Endodermal cell (in vitro differentiated cells): ENCODE measurements at regions not wholly inside any gene's neighbourhood (a gene's known extent, or its start where the extent isn't known, plus 50 kb on each side); places are given as distances from the start of the nearest gene placed in this dataset.

Experiments used
- DNase-seq: peaks from one replicate; pipeline ENCODE4 v3.0.0-alpha.2; 2017
- H3K27ac ChIP-seq: 2 replicates; pipeline ENCODE4 v1.5.1; 2013; ENCODE audit warnings: mild to moderate bottlenecking, low read depth, low read length, moderate library complexity
- H3K27me3 ChIP-seq: 2 replicates; pipeline ENCODE4 v1.6.1; 2013; ENCODE audit warnings: mild to moderate bottlenecking, low read length, moderate library complexity; ENCODE audit not compliant: insufficient read depth, control insufficient read depth, poor library complexity, severe bottlenecking
- H3K36me3 ChIP-seq: 2 replicates; pipeline ENCODE4 v1.7.0; 2013; ENCODE audit warnings: mild to moderate bottlenecking, low read length, moderate library complexity; ENCODE audit not compliant: control insufficient read depth, insufficient read depth
- H3K4me1 ChIP-seq: one replicate; pipeline ENCODE4 v1.7.0; 2013; ENCODE audit warnings: low read length; ENCODE audit not compliant: control insufficient read depth, insufficient read depth
- H3K4me3 ChIP-seq: 2 replicates; pipeline ENCODE4 v1.5.1; 2013; ENCODE audit warnings: mild to moderate bottlenecking, low read length, moderate library complexity
- H3K9ac ChIP-seq: 2 replicates; pipeline ENCODE4 v1.6.1; 2013; ENCODE audit warnings: mild to moderate bottlenecking, low read length, moderate library complexity; ENCODE audit not compliant: poor library complexity, severe bottlenecking; ENCODE audit errors: extremely low read depth
- H3K9me3 ChIP-seq: 2 replicates; pipeline ENCODE4 v1.6.1; 2013; ENCODE audit warnings: mild to moderate bottlenecking, low read length, moderate library complexity; ENCODE audit not compliant: control insufficient read depth
- H3K27ac Mint-ChIP-seq: 2 replicates; pipeline ENCODE4 v1.8.0; 2020; ENCODE audit warnings: mixed read lengths
- H3K27me3 Mint-ChIP-seq: 2 replicates; pipeline ENCODE4 v1.8.0; 2021; ENCODE audit warnings: mild to moderate bottlenecking, mixed read lengths; ENCODE audit not compliant: insufficient read depth
- H3K36me3 Mint-ChIP-seq: 2 replicates; pipeline ENCODE4 v1.8.0; 2020; ENCODE audit warnings: low read depth, mixed read lengths
- H3K4me1 Mint-ChIP-seq: 2 replicates; pipeline ENCODE4 v1.8.0; 2020; ENCODE audit warnings: mixed read lengths
- H3K4me3 Mint-ChIP-seq: 2 replicates; pipeline ENCODE4 v1.8.0; 2020; ENCODE audit warnings: mild to moderate bottlenecking, moderate library complexity, mixed read lengths
- H3K9me3 Mint-ChIP-seq: 2 replicates; pipeline ENCODE4 v1.8.0; 2020; ENCODE audit warnings: mild to moderate bottlenecking, mixed read lengths
- WGBS, 2 experiments: methylation state at CpG; one replicate each; pipeline versions ENCODE4 v1.1.5 to v1.1.7; 2013; ENCODE audit warnings: missing lambda C conversion rate in 2 of 2, mixed read lengths in 1 of 2; ENCODE audit not compliant: insufficient coverage in 1 of 2, insufficient read length in 1 of 2; 5-methylcytosine and 5-hydroxymethylcytosine counted together
- TF ChIP-seq, protein P1 (sequence below): fragments of 200-600 bp; sonication (generic); conservative IDR thresholded peaks from 2 replicates; pipeline ENCODE4 v1.5.0; 2021; ENCODE audit warnings: antibody characterized with exemption, mild to moderate bottlenecking

DNA sequence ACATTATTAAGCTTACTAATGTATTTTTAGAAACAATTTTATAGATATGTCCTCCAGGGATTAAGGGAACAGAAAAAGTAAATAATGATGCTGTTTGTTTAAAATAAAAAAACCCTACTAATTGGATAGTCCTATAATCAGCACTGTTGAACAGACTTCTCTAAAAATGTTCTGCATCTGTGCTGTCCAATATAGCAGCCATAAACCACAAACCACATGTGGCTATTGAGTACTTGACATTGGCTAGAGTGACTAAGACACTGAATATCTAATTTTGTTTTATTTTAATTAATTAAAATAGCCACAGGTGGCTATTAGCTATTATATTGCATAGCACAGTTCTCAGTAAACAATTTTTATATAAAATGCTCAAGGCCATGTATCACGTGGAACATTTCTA, 210.4 kb downstream of the DPY19L2 start:
- Mint-ChIP-seq H3K36me3 (no peaks in the 10 kb centered on the region), H3K4me3 (no peak overlapping the region), H3K27me3 (no peaks in the 10 kb centered on the region), H3K9me3 (peaks cover 19% of the 10 kb centered on the region), H3K4me1 (peaks cover 15% of the 10 kb centered on the region), H3K27ac (no peak overlapping the region)
- DNase-seq, result no peak
- H3K9ac ChIP-seq, result no peak overlapping the region
- TF ChIP-seq, protein P1, sequence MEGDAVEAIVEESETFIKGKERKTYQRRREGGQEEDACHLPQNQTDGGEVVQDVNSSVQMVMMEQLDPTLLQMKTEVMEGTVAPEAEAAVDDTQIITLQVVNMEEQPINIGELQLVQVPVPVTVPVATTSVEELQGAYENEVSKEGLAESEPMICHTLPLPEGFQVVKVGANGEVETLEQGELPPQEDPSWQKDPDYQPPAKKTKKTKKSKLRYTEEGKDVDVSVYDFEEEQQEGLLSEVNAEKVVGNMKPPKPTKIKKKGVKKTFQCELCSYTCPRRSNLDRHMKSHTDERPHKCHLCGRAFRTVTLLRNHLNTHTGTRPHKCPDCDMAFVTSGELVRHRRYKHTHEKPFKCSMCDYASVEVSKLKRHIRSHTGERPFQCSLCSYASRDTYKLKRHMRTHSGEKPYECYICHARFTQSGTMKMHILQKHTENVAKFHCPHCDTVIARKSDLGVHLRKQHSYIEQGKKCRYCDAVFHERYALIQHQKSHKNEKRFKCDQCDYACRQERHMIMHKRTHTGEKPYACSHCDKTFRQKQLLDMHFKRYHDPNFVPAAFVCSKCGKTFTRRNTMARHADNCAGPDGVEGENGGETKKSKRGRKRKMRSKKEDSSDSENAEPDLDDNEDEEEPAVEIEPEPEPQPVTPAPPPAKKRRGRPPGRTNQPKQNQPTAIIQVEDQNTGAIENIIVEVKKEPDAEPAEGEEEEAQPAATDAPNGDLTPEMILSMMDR, result no peak
- no peak overlapping the region for H3K27ac ChIP-seq
- no peaks in the 10 kb centered on the region for H3K9me3 ChIP-seq
- H3K27me3 ChIP-seq, result no peaks in the 10 kb centered on the region
- WGBS, 2 experiments, result 83% methylated on average over 1 of the region's 1 CpG; no CpG with 5 or more reads in 1 of the 2 experiments
- no peak overlapping the region for H3K4me3 ChIP-seq
- peaks cover 5% of the 10 kb centered on the region for H3K4me1 ChIP-seq
- H3K36me3 ChIP-seq, result no peaks in the 10 kb centered on the region

DNA sequence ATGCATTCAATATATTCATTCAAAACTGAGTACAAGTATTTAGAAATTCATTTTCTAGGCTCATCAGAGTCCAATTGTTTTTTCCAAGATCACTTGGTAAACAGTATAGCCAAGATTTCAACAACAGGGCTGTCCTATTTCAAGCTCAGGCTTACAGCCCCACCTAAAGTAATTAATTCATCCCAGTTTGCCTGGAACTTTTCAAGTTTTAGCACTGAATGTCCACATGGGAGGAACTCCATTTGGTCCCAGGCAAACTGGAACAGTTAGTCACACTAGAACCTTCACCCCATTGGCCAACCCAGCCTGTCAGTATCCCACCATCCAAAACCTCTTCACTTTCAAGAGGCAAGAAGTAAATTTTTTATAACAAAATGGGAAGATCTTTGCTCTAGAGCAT, 210.9 kb downstream of the DPY19L2 start:
- no peaks in the 10 kb centered on the region for H3K9me3 ChIP-seq
- no peak overlapping the region for H3K27ac ChIP-seq
- Mint-ChIP-seq H3K27me3 (no peaks in the 10 kb centered on the region), H3K27ac (no peak overlapping the region), H3K4me1 (peaks cover 15% of the 10 kb centered on the region), H3K36me3 (no peaks in the 10 kb centered on the region), H3K9me3 (peaks cover 15% of the 10 kb centered on the region), H3K4me3 (no peak overlapping the region)
- TF ChIP-seq, protein P1, result no peak
- no peak for DNase-seq
- no peak overlapping the region for H3K9ac ChIP-seq
- H3K27me3 ChIP-seq, result no peaks in the 10 kb centered on the region
- no peak overlapping the region for H3K4me3 ChIP-seq
- H3K4me1 ChIP-seq, result peaks cover 5% of the 10 kb centered on the region
- no peaks in the 10 kb centered on the region for H3K36me3 ChIP-seq

- no peaks in the 10 kb centered on the region for H3K36me3 Mint-ChIP-seq
- Histone ChIP-seq H3K4me1 (no peaks in the 10 kb centered on the region), H3K9me3 (no peaks in the 10 kb centered on the region), H3K4me3 (no peak overlapping the region), H3K27me3 (no peaks in the 10 kb centered on the region), H3K36me3 (no peaks in the 10 kb centered on the region), H3K9ac (no peak overlapping the region), H3K27ac (no peak overlapping the region)
- no peaks in the 10 kb centered on the region for H3K4me1 Mint-ChIP-seq
- no peak overlapping the region for H3K27ac Mint-ChIP-seq
- TF ChIP-seq, protein P1, result peak; percentile 13
- WGBS, 2 experiments, result 78 to 100% methylated on average over 1 to 2 of the region's 2 CpGs
- no peak overlapping the region for H3K4me3 Mint-ChIP-seq
- no peaks in the 10 kb centered on the region for H3K27me3 Mint-ChIP-seq
- no peak for DNase-seq
- no peaks in the 10 kb centered on the region for H3K9me3 Mint-ChIP-seq
These were observed 217.5 kb downstream of the DPY19L2 start for GRCh38 chr12:63450816-63451215.
